MCF 10A (cell line): ENCODE measurements at regions not wholly inside any gene's neighbourhood (a gene's known extent, or its start where the extent isn't known, plus 50 kb on each side); places are given as distances from the start of the nearest gene placed in this dataset.

Experiments
- BruUV-seq: library from RNA; stranded (reverse); fragments of 400-500 nt; replicated peaks from 2 replicates; lab custom pipeline; 2021; lab: Mats Ljungman, UMichigan
- CTCF ChIA-PET: fragments of 300-600 bp; sonication (Branson Sonifier 250); formaldehyde crosslinking; extraction: SDS; loops from one replicate; lab custom pipeline; 2021; ENCODE audit warnings: antibody characterized with exemption, inconsistent platforms; lab: Yijun Ruan, JAX
- POLR2A ChIA-PET: fragments of 300-600, 350-650 bp; sonication (Branson Sonifier 250); formaldehyde crosslinking; extraction: SDS; loops from one replicate; lab custom pipeline; 2020; ENCODE audit warnings: antibody characterized with exemption, inconsistent platforms; lab: Yijun Ruan, JAX
- DNase-seq: peaks from one replicate; pipeline ENCODE4 v3.0.0-alpha.2; 2018; ENCODE audit not compliant: unreplicated experiment
- H3K27ac Mint-ChIP-seq: one replicate; pipeline ENCODE4 v1.8.0; 2022; ENCODE audit warnings: mild to moderate bottlenecking, low read depth, mixed read lengths; ENCODE audit not compliant: unreplicated experiment
- H3K27me3 Mint-ChIP-seq: one replicate; pipeline ENCODE4 v1.8.0; 2022; ENCODE audit warnings: mixed read lengths; ENCODE audit not compliant: insufficient read depth, unreplicated experiment
- H3K36me3 Mint-ChIP-seq: one replicate; pipeline ENCODE4 v1.8.0; 2022; ENCODE audit warnings: mild to moderate bottlenecking, moderate library complexity, mixed read lengths; ENCODE audit not compliant: insufficient read depth, unreplicated experiment
- H3K4me1 Mint-ChIP-seq: one replicate; pipeline ENCODE4 v1.8.0; 2022; ENCODE audit warnings: mixed read lengths; ENCODE audit not compliant: insufficient read depth, unreplicated experiment
- H3K4me3 Mint-ChIP-seq: one replicate; pipeline ENCODE4 v1.8.0; 2022; ENCODE audit warnings: mild to moderate bottlenecking, moderate library complexity, mixed read lengths; ENCODE audit not compliant: unreplicated experiment
- H3K9me3 Mint-ChIP-seq: one replicate; pipeline ENCODE4 v1.8.0; 2022; ENCODE audit warnings: mixed read lengths; ENCODE audit not compliant: unreplicated experiment
- intact Hi-C: fragments of 100-400 bp; cut with micrococcal nuclease; formaldehyde crosslinking; loops from 2 replicates; pipeline ENCODE4 v1.14.1; 2022
- TF ChIP-seq, protein P1 (sequence below): fragments of 200-600 bp; IDR thresholded peaks from one replicate; pipeline ENCODE4 v1.8.0; 2022; ENCODE audit warnings: antibody characterized with exemption, mild to moderate bottlenecking; ENCODE audit not compliant: unreplicated experiment

DNA sequence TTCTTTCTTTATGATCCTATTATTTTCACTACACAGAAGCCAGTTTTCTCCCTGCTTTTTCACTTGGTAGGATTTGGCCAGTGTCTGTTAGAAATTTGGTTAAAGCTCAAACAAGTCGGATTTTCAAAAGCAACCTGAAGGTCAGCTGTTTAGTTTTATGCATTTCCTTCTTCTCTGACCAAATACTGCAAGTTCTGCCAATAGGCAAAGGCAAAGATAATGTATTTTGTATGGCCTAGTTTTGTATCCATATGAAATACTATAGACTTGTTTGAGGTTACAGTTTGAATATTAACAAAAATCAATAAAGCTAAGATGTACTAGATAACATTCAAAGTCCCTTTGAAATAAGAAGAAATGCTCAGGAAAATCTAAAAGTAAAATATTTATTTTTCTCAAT lies 439.4 kb downstream of the TRIML1 start:
- Mint-ChIP-seq H3K4me3 (no peak overlapping the region), H3K36me3 (no peaks in the 10 kb centered on the region), H3K27me3 (no peaks in the 10 kb centered on the region), H3K9me3 (no peaks in the 10 kb centered on the region), H3K4me1 (no peaks in the 10 kb centered on the region), H3K27ac (no peak overlapping the region)
- DNase-seq, result no peak
- intact Hi-C loops, result no loop called here
- TF ChIP-seq, protein P1, sequence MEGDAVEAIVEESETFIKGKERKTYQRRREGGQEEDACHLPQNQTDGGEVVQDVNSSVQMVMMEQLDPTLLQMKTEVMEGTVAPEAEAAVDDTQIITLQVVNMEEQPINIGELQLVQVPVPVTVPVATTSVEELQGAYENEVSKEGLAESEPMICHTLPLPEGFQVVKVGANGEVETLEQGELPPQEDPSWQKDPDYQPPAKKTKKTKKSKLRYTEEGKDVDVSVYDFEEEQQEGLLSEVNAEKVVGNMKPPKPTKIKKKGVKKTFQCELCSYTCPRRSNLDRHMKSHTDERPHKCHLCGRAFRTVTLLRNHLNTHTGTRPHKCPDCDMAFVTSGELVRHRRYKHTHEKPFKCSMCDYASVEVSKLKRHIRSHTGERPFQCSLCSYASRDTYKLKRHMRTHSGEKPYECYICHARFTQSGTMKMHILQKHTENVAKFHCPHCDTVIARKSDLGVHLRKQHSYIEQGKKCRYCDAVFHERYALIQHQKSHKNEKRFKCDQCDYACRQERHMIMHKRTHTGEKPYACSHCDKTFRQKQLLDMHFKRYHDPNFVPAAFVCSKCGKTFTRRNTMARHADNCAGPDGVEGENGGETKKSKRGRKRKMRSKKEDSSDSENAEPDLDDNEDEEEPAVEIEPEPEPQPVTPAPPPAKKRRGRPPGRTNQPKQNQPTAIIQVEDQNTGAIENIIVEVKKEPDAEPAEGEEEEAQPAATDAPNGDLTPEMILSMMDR, result no peak
- ChIA-PET CTCF (interaction anchor here (0.7 kb wide), 1 partner anchor 469 kb away, joined by 4 read pairs; the partner anchor contains the start of gene TRIML2), POLR2A (interaction anchor here (0.6 kb wide), 1 partner anchor 165 kb away, joined by 3 read pairs; no protein-coding TSS in a partner anchor)
- BruUV-seq, result no TSS peak

DNA sequence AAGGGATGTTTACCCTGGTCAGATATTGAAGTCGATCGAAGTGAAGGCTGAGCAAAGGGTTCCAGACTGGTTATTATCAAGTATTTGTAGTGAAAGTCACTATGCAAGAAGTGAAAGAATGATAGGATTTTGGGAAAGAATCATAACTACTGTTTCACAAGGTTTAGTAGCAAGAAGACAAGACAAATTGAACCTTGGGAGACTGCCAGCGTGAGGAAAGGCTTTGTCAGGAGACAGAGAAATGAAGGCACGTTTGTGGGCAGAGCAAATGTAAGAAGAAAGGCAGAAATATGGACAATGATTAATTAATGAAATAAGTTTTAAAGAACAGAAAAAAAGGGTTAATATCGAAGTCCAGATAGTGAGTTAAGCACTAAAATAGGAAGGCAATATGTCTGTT lies 456.8 kb downstream of the TRIML1 start:
- intact Hi-C loops, result no loop called here
- TF ChIP-seq, protein P1, result no peak
- Mint-ChIP-seq H3K9me3 (no peaks in the 10 kb centered on the region), H3K27ac (no peak overlapping the region), H3K4me1 (peaks cover 7% of the 10 kb centered on the region), H3K27me3 (no peaks in the 10 kb centered on the region), H3K4me3 (no peak overlapping the region), H3K36me3 (no peaks in the 10 kb centered on the region)
- ChIA-PET POLR2A (no interaction called here), CTCF (no interaction called here)
- DNase-seq, result peak; percentile 5
- no TSS peak for BruUV-seq

DNA sequence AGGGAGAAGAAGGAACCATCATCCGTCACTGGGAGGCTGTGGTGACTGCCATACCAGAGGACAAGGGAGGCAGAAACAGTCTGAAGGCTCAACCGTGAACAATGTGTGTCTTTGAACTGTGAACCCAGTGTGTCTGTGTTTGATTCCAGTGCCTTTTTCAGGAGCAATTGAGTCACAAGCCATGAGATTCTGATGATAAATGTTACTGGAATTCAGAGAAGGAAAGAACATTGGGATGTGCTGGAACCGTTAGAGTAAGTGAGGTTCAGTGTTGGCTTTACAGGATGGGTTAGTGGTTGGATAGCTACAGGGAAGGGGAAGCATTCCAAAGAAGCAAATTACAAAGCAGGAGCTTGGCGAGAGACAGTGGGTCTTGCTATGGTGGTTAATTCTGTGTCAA lies 464.4 kb downstream of the TRIML1 start:
- Mint-ChIP-seq H3K4me3 (no peak overlapping the region), H3K27me3 (no peaks in the 10 kb centered on the region), H3K9me3 (peaks cover 11% of the 10 kb centered on the region), H3K27ac (no peak overlapping the region), H3K36me3 (no peaks in the 10 kb centered on the region), H3K4me1 (no peaks in the 10 kb centered on the region)
- ChIA-PET POLR2A (no interaction called here), CTCF (interaction anchor here (0.6 kb wide), 1 partner anchor 113 kb away, joined by 3 read pairs; no protein-coding TSS in a partner anchor)
- TF ChIP-seq, protein P1, result no peak
- intact Hi-C loops, result no loop called here
- DNase-seq, result no peak
- no TSS peak for BruUV-seq

DNA sequence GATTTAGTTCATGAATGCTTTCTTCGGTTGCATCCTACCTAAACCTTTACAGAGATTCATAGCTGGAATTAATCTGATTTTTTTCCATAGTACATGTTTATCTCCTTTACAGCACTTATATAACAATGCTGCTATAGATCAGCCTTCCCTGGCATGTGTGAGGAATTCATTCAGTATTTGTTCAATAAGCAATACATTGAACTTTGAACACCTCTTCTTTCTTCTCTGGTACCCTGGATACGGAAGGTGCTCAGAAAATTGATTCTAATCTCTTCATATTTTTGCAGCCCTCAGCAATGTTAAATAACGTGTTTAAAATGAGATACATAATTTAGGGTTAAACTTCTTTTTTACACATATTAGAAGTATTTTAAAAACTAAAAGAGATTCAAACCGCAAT lies 467.4 kb downstream of the TRIML1 start:
- Mint-ChIP-seq H3K27ac (no peak overlapping the region), H3K9me3 (peaks cover 11% of the 10 kb centered on the region), H3K4me3 (no peak overlapping the region), H3K27me3 (no peaks in the 10 kb centered on the region), H3K36me3 (no peaks in the 10 kb centered on the region), H3K4me1 (no peaks in the 10 kb centered on the region)
- TF ChIP-seq, protein P1, result no peak
- intact Hi-C loops, result no loop called here
- ChIA-PET POLR2A (no interaction called here), CTCF (no interaction called here)
- no peak for DNase-seq
- no TSS peak for BruUV-seq
